Adrenal gland (tissue), 5 donors: ENCODE measurements at regions not wholly inside any gene's neighbourhood (a gene's known extent, or its start where the extent isn't known, plus 50 kb on each side); places are given as distances from the start of the nearest gene placed in this dataset.

Source experiments
- POLR2A ChIP-seq, 2 donors: fragments of 450-650 bp; IDR thresholded peaks; one replicate each; pipeline ENCODE4 v1.6.1; 2017; ENCODE audit warnings: antibody characterized with exemption in 2 of 2, mild to moderate bottlenecking in 2 of 2, moderate library complexity in 1 of 2
- TF ChIP-seq, protein P1 (sequence below), 6 experiments: fragments of 450-650 bp in 4 of 6; fragments of 200-600 bp in 2 of 6; sonication (generic) in 1 of 6; IDR thresholded peaks; 1 replicate in 5 of 6; 2 replicates in 1 of 6; pipeline versions ENCODE4 v1.5.1 to v1.8.0; 2016 to 2021; ENCODE audit warnings: antibody characterized with exemption in 6 of 6, mild to moderate bottlenecking in 2 of 6, moderate library complexity in 1 of 6
- donor health status: DM: no; HTN: no; CAD: no.

DNA sequence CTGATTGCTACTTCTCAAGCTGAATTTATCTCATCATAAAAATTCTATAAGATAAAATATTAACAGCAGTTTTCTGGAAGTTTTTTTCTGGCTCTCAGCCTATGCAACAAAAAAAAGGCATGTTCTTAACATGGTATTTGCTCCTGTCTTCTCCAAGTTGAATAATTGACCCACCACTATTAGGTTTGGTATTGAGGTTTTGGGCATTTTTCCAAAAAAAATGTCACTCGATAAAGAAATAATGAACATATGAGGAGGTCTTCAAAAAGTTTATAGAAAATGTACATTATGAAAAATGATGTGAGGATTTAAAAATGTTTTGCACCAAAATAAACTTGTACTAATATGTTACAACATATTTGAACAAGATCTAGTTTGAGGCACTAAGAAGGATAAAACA lies 808.6 kb upstream of the RAG2 start:
- TF ChIP-seq, protein P1, sequence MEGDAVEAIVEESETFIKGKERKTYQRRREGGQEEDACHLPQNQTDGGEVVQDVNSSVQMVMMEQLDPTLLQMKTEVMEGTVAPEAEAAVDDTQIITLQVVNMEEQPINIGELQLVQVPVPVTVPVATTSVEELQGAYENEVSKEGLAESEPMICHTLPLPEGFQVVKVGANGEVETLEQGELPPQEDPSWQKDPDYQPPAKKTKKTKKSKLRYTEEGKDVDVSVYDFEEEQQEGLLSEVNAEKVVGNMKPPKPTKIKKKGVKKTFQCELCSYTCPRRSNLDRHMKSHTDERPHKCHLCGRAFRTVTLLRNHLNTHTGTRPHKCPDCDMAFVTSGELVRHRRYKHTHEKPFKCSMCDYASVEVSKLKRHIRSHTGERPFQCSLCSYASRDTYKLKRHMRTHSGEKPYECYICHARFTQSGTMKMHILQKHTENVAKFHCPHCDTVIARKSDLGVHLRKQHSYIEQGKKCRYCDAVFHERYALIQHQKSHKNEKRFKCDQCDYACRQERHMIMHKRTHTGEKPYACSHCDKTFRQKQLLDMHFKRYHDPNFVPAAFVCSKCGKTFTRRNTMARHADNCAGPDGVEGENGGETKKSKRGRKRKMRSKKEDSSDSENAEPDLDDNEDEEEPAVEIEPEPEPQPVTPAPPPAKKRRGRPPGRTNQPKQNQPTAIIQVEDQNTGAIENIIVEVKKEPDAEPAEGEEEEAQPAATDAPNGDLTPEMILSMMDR (IDR thresholded peaks at IDR 0.05), result no peak
- TF ChIP-seq POLR2A (IDR thresholded peaks at IDR 0.05), result no peak
